Hepatocyte (in vitro differentiated cells): ENCODE measurements at regions not wholly inside any gene's neighbourhood (a gene's known extent, or its start where the extent isn't known, plus 50 kb on each side); places are given as distances from the start of the nearest gene placed in this dataset.

Experiments
- CTCF ChIP-seq: fragments of 200-600 bp; sonication (generic); IDR thresholded peaks from 2 replicates; pipeline ENCODE4 v1.5.1; 2016; ENCODE audit warnings: antibody characterized with exemption, mild to moderate bottlenecking; ENCODE audit not compliant: poor library complexity
- EZH2 ChIP-seq: fragments of 200-600 bp; sonication (generic); IDR thresholded peaks from 2 replicates; pipeline ENCODE4 v1.6.1; 2016; ENCODE audit warnings: antibody characterized with exemption, mild to moderate bottlenecking, borderline replicate concordance

GRCh38 chr16:6111390-6111789 lies 1013.8 kb upstream of the EEF2KMT start:
- TF ChIP-seq CTCF (no peak), EZH2 (no peak)
